ENCODE measurements at regions not wholly inside any gene's neighbourhood (a gene's known extent, or its start where the extent isn't known, plus 50 kb on each side); places are given as distances from the start of the nearest gene placed in this dataset.

DNA sequence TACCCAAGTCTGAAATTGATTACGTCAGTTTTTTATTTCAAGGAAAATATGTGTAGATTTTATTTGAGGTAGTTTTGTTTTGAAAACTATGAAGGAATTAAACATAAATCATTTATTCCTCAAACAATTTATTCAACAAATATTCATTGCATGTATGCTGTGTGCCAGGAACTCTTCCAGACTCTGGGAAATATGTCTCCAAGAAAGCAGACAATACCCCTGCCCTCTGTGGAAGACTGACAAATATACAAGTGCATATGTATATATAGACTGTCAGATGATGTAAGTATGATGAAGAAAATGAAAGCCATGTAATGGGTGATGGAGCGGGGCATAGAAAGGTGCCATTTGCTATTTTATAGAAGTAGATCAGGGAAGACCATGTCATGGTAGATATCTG lies 889.5 kb downstream of the USP25 start:
- no peak for TF ChIP-seq EP300 (IDR thresholded peaks at IDR 0.05)
- TF ChIP-seq, protein P1, sequence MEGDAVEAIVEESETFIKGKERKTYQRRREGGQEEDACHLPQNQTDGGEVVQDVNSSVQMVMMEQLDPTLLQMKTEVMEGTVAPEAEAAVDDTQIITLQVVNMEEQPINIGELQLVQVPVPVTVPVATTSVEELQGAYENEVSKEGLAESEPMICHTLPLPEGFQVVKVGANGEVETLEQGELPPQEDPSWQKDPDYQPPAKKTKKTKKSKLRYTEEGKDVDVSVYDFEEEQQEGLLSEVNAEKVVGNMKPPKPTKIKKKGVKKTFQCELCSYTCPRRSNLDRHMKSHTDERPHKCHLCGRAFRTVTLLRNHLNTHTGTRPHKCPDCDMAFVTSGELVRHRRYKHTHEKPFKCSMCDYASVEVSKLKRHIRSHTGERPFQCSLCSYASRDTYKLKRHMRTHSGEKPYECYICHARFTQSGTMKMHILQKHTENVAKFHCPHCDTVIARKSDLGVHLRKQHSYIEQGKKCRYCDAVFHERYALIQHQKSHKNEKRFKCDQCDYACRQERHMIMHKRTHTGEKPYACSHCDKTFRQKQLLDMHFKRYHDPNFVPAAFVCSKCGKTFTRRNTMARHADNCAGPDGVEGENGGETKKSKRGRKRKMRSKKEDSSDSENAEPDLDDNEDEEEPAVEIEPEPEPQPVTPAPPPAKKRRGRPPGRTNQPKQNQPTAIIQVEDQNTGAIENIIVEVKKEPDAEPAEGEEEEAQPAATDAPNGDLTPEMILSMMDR (IDR thresholded peaks at IDR 0.05): no peak

All from suprapubic skin (tissue), 3 donors.